Loucy (cell line): ENCODE measurements at regions not wholly inside any gene's neighbourhood (a gene's known extent, or its start where the extent isn't known, plus 50 kb on each side); places are given as distances from the start of the nearest gene placed in this dataset.

Experiments
- H2AFZ ChIP-seq: fragments of 200-600 bp; sonication (generic); 2 replicates; pipeline ENCODE4 v1.6.0; 2016; ENCODE audit warnings: antibody characterized with exemption, mild to moderate bottlenecking, low read length, moderate library complexity
- H3F3A ChIP-seq: fragments of 200-600 bp; 2 replicates; pipeline ENCODE4 v1.6.0; 2016; ENCODE audit warnings: antibody characterized with exemption, low read depth, mild to moderate bottlenecking
- H3K27me3 ChIP-seq: fragments of 200-600 bp; sonication (generic); 2 replicates; pipeline ENCODE4 v1.6.1; 2014; ENCODE audit warnings: low read length, mild to moderate bottlenecking; ENCODE audit not compliant: insufficient read depth, poor library complexity, severe bottlenecking
- H3K36me3 ChIP-seq: fragments of 200-600 bp; sonication (generic); 2 replicates; pipeline ENCODE4 v1.6.1; 2016; ENCODE audit warnings: low read length; ENCODE audit not compliant: insufficient read depth
- H3K4me1 ChIP-seq: fragments of 200-600 bp; sonication (generic); 2 replicates; pipeline ENCODE4 v1.5.1; 2014; ENCODE audit warnings: low read length, mild to moderate bottlenecking; ENCODE audit not compliant: insufficient read depth, poor library complexity, severe bottlenecking
- H3K4me2 ChIP-seq: fragments of 200-600 bp; sonication (generic); 2 replicates; pipeline ENCODE4 v1.6.0; 2014; ENCODE audit warnings: antibody characterized with exemption, low read length, low read depth, mild to moderate bottlenecking; ENCODE audit not compliant: poor library complexity, severe bottlenecking
- H3K4me3 ChIP-seq: fragments of 200-600 bp; sonication (generic); 2 replicates; pipeline ENCODE4 v1.5.1; 2014; ENCODE audit warnings: low read length, mild to moderate bottlenecking, mixed read lengths; ENCODE audit not compliant: poor library complexity, severe bottlenecking
- H3K79me2 ChIP-seq: fragments of 200-600 bp; sonication (generic); 2 replicates; pipeline ENCODE4 v1.6.1; 2014; ENCODE audit warnings: low read length; ENCODE audit not compliant: insufficient read depth
- H3K9ac ChIP-seq: fragments of 200-600 bp; sonication (generic); 2 replicates; pipeline ENCODE4 v1.6.0; 2014; ENCODE audit warnings: mild to moderate bottlenecking, low read depth, low read length, moderate library complexity; ENCODE audit not compliant: poor library complexity, severe bottlenecking
- H3K9me2 ChIP-seq: fragments of 200-600 bp; sonication (generic); replicated peaks from 2 replicates; pipeline ENCODE4 v1.6.1; 2016; ENCODE audit warnings: low read depth, low read length, mixed read lengths
- H3K9me3 ChIP-seq: fragments of 200-600 bp; sonication (generic); 2 replicates; pipeline ENCODE4 v1.6.1; 2014; ENCODE audit warnings: mild to moderate bottlenecking, antibody characterized with exemption, low read length, low read depth; ENCODE audit not compliant: insufficient read depth
- H4K20me1 ChIP-seq: fragments of 200-600 bp; sonication (generic); 2 replicates; pipeline ENCODE4 v1.6.0; 2014; ENCODE audit warnings: antibody characterized with exemption, low read length, mild to moderate bottlenecking; ENCODE audit not compliant: insufficient read depth, poor library complexity, severe bottlenecking
- EZH2phosphoT487 ChIP-seq: fragments of 200-600 bp; IDR thresholded peaks from 2 replicates; pipeline ENCODE4 v1.6.1; 2018; ENCODE audit warnings: antibody characterized with exemption, mild to moderate bottlenecking, moderate library complexity, borderline replicate concordance
- TF ChIP-seq, protein P1 (sequence below): fragments of 200-600 bp; sonication (generic); conservative IDR thresholded peaks from 2 replicates; pipeline ENCODE4 v1.5.1; 2014; ENCODE audit warnings: mild to moderate bottlenecking, antibody characterized with exemption, low read length

DNA sequence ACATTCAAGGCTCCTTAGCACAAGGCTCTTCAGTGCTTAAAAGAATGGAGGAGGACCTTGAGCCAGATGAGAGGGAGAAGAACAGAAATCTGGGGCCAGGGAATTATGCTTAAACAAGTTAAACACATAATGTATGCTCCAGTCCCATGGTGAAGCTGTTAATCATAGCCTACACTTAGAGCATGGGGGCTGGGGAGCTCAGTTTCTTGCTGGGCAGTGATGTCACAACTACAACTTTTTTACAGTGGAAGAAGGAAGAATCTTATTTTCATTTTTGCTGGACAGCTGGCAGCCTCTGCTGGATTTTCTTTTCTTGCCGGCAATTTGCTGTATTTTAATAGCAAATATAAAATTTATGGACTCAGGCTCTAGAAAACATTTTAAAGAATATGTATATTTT, 432.5 kb downstream of the CD109 start:
- H3K79me2 ChIP-seq, result no peaks in the 10 kb centered on the region
- H3K36me3 ChIP-seq, result no peaks in the 10 kb centered on the region
- H2AFZ ChIP-seq, result no peak overlapping the region
- TF ChIP-seq, protein P1, sequence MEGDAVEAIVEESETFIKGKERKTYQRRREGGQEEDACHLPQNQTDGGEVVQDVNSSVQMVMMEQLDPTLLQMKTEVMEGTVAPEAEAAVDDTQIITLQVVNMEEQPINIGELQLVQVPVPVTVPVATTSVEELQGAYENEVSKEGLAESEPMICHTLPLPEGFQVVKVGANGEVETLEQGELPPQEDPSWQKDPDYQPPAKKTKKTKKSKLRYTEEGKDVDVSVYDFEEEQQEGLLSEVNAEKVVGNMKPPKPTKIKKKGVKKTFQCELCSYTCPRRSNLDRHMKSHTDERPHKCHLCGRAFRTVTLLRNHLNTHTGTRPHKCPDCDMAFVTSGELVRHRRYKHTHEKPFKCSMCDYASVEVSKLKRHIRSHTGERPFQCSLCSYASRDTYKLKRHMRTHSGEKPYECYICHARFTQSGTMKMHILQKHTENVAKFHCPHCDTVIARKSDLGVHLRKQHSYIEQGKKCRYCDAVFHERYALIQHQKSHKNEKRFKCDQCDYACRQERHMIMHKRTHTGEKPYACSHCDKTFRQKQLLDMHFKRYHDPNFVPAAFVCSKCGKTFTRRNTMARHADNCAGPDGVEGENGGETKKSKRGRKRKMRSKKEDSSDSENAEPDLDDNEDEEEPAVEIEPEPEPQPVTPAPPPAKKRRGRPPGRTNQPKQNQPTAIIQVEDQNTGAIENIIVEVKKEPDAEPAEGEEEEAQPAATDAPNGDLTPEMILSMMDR, result no peak
- TF ChIP-seq EZH2phosphoT487, result no peak
- H3K9me3 ChIP-seq, result no peaks in the 10 kb centered on the region
- no peak overlapping the region for H3K9ac ChIP-seq
- no peak overlapping the region for H3K4me3 ChIP-seq
- H3K9me2 ChIP-seq, result no peaks in the 10 kb centered on the region
- no peaks in the 10 kb centered on the region for H3F3A ChIP-seq
- H3K4me2 ChIP-seq, result no peak overlapping the region
- H4K20me1 ChIP-seq, result no peaks in the 10 kb centered on the region
- no peaks in the 10 kb centered on the region for H3K4me1 ChIP-seq
- no peaks in the 10 kb centered on the region for H3K27me3 ChIP-seq

DNA sequence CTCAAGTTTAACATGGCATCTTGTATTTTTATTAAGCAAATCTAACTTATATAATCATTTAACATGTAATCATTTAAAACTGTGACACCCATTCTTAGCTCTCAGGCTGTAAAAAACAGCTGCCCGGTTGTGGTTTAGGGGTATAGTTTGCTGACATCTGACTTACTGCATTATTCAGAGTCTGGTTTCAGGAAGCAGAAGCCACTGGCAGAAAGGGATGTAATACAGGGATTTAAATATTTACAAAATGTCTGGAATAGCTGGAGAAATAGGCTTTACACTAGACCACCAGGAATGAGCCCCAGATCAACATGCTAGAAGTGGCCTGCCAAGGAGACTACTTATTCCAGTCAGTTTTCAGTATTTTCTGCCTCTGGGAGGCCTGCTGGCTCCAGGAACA, 421.1 kb downstream of the CD109 start:
- H3K9me3 ChIP-seq, result no peaks in the 10 kb centered on the region
- no peaks in the 10 kb centered on the region for H3K79me2 ChIP-seq
- H4K20me1 ChIP-seq, result no peaks in the 10 kb centered on the region
- H3K4me2 ChIP-seq, result no peak overlapping the region
- no peak overlapping the region for H3K4me3 ChIP-seq
- no peaks in the 10 kb centered on the region for H3K36me3 ChIP-seq
- no peak for TF ChIP-seq EZH2phosphoT487
- TF ChIP-seq, protein P1, result no peak
- H3F3A ChIP-seq, result no peaks in the 10 kb centered on the region
- no peaks in the 10 kb centered on the region for H3K4me1 ChIP-seq
- H3K9me2 ChIP-seq, result no peaks in the 10 kb centered on the region
- H3K27me3 ChIP-seq, result no peaks in the 10 kb centered on the region
- no peak overlapping the region for H3K9ac ChIP-seq
- H2AFZ ChIP-seq, result no peak overlapping the region

DNA sequence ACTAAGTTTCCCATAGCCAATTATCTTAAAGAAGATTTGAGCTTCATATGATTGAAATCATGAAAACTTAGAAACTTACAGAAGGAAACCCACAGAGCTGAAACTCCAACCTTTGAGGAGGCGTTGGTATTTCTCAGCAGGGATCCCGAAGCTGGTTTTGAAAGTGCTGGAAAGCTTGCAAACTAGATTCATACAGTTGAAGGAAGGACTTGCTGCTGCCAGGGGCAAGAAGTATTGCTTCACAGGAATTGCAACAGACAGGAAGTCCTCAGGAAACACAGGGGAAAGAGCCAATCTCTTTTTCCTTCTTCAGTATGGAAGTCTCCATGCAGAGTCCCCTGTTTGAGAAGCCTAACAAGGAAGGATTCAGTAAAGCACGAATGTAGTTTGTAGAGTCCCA, 419.7 kb downstream of the CD109 start:
- no peak overlapping the region for H3K4me3 ChIP-seq
- H3K9me2 ChIP-seq, result no peaks in the 10 kb centered on the region
- H3F3A ChIP-seq, result no peaks in the 10 kb centered on the region
- H4K20me1 ChIP-seq, result no peaks in the 10 kb centered on the region
- H3K36me3 ChIP-seq, result no peaks in the 10 kb centered on the region
- no peaks in the 10 kb centered on the region for H3K79me2 ChIP-seq
- H3K9ac ChIP-seq, result no peak overlapping the region
- H2AFZ ChIP-seq, result no peak overlapping the region
- no peaks in the 10 kb centered on the region for H3K9me3 ChIP-seq
- no peaks in the 10 kb centered on the region for H3K4me1 ChIP-seq
- no peaks in the 10 kb centered on the region for H3K27me3 ChIP-seq
- no peak overlapping the region for H3K4me2 ChIP-seq
- TF ChIP-seq, protein P1, result no peak
- no peak for TF ChIP-seq EZH2phosphoT487
